Erythroblast (primary cell): ENCODE measurements at regions not wholly inside any gene's neighbourhood (a gene's known extent, or its start where the extent isn't known, plus 50 kb on each side); places are given as distances from the start of the nearest gene placed in this dataset.

Experiments
- GATA1 ChIP-seq: IDR thresholded peaks from 2 replicates; pipeline ENCODE4 v1.6.1; 2011; ENCODE audit warnings: low read depth, mild to moderate bottlenecking, control low read depth, low read length, moderate library complexity
- POLR2A ChIP-seq: IDR thresholded peaks from 2 replicates; pipeline ENCODE4 v1.6.1; 2011; ENCODE audit warnings: mild to moderate bottlenecking, low read length

GRCh38 chr11:32489464-32489863 lies 54.1 kb upstream of the WT1 start:
- TF ChIP-seq POLR2A: no peak
- no peak for TF ChIP-seq GATA1
